HG03066 (cell line): ENCODE measurements at regions not wholly inside any gene's neighbourhood (a gene's known extent, or its start where the extent isn't known, plus 50 kb on each side); places are given as distances from the start of the nearest gene placed in this dataset.

Experiments
- ATAC-seq: cut with Tn5 transposase; IDR thresholded peaks from one replicate; pipeline ENCODE4 v1.9.1; 2021; ENCODE audit warnings: low read depth; ENCODE audit not compliant: unreplicated experiment

DNA sequence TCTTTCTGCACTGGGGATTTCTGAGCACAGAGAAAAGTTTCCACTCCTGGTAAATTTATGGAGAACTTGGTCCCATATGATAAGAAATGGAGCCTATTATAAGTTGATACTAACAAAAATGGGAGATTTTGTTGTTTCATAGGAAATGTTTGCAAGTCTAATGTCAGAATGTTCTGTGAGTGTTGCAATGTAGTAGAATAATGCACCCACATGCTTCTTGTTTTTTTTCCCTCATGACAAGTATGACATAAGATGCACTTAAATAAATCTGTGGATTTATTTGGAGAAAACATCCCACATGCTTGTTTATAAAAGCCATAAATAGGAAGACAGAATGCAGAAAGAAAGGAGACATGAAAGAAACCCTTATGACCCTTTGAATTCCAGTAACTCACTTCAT is 50.8 kb upstream of the KCNJ6 start:
- ATAC-seq: no peak

DNA sequence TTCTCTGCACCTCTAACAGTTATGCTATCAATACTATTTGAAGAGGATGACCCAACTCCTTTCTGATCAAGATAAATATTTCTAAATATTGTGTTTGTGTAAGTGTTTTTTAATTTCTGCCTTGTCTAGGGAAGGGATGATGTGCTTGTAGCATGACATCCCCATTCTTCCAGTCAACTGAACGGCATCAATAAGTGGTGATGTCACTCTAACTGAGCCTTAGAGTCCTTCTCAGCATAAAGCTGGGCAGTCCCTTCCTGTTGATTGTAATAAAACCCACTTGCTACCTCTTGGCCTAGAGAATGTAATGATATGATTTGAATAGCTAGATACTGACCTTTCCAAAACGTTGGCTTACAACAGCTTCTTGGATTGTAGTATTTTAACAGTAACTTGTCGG is 52.5 kb upstream of the KCNJ6 start:
- no peak for ATAC-seq

DNA sequence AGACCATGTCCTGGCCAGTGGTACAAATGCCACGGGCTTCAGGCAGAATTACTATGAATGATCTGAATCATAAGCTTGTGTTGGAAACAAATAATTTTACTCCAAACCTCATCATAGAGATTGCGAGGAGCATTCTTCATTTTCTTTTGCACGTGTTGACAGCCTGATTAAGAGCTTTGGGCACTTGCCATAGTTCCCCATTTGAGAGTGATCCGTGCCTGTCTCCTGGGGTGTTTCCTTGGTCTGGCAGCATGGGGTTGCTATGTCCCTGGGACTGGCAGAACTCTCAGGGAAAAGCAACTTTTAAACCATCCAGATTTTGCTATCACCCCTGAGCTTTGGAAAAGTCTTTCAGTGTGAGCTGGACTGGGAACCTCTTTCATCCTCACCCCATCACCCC is 54.3 kb upstream of the KCNJ6 start:
- no peak for ATAC-seq

DNA sequence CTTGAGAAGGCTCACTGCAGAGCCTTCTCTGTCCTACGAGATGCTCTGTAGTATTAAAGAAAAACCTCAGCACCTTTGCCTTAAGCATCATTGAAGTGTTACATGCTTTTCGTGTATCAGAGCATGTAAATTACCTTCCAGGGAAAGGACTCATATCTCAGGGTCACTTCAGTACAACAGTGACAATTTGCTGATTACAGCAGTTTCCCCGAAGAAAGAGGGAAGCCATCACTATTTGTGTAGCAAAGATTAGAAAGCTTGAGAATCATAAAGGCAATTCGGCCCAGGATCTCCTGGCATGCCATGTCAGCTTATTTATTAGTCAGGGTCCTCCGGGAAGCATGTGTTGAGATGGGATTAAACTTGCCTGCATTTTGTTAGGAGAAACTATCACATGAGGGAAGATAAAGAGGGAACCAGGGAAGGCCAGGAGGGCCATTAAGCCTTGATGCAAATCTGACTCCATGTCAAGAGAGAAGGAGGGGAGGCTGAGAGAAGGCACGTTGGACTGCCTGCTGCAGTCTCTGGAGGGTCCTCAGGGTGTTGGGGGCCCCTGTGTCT is 55.2 kb upstream of the KCNJ6 start:
- ATAC-seq: no peak

DNA sequence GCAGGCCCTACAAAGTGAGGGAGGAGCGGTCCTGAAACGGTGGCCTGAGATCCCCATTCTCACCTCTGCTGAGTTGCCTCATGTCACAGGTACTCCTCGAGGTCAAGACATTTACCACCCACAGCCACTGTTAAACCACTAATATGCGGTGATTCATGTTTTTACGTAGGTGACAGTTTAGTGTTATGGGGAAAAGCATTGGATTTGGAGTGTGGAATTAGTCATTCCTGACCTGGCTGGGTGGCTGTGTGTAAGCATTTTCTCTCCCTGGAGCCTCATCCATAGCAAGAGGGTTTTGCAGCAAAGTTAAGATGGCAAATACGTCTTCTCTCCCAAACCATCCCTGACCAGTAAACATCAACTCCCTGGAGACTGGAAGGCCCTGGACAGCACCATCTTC is 57.8 kb upstream of the KCNJ6 start:
- ATAC-seq: no peak

DNA sequence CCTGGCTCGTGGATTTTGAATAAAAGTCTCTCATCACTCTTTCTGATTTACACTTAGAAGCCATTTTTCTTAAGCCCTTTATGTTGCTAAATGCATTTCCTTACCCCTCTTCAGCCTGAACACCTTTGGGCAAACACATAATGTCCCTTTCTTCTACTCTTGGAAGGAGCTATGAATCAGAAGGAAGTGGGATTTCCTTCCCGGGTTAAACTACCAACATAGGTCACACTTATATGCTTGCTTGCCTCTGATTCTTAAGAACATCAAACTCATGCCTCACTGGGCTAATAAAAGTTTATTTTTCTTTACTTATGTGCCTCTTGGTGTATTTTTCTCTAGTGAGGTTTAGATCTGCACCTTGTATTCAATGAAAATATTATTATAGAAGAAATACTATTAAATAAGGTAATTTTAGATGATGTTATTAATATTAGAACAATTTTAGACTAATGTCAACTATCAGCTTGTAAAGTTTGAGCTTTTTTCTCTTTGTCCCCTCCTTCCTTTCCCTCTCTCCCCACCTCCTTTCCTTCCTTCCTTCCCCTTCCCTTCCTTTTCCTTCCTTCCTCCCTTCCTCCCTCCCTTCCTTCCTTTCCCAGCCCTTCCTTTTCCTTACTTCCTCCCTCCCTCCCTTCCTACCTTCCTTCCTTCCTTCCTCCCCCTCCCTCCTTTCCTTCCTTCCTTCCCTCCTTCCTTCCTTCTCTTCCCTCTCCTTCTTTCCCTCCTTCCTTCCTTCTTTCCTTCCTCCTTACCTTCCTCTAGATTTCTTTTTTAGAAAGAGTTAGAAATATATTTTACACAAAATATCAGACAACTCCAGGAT is 66.5 kb upstream of the KCNJ6 start:
- ATAC-seq: no peak

DNA sequence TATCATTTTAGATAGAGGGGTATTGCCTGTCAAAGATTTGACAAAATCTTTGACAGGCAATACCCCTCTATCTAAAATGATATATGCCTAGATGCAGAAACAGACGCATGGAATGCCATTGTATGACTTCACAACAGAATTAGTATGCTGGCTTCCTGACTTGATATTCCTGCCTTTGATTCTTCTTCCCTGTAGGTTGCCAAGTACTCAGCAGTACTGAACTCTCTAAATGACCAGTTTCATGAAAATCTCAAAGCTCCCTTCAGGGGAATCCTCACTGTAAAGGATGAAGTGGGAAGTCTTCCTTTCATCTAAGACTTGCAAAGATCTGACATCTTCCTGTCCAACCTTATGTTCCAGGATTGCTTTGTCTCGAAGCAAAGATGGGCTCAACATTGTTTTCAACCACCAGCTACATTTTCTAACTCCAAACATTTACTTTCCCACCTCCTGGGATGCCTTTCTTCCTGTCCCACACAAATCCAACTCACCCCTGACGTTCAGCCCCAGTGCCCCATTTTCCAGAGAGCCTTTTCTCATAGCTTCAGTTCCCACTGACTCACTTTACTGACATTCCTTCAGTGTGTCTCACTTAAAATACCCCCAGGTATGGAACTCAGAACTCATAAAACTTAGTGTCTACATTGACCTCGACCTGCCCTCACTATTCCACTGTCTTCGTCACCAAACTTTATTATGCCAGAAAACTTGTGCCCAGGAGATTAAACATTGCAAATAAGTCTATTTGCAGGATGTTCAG is 67.3 kb upstream of the KCNJ6 start:
- no peak for ATAC-seq

DNA sequence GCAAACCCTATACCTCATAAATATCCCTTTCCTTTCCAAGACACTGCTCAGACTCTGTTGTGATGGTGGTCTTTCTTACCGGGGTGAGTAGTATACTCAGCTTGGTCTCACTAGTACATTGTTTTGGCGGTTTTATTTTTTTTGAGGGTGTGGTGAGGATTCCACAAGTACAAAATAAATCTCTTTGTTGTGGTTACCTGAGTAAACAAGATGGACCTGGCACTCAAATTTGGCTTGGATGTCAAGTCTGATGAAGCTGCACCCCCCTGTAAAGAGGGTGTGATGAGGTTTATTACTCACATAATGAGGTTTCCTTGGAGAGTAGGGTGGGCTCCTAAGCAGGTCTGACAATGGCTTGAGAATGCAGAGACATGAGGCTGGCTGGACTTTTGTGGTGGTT is 68.2 kb upstream of the KCNJ6 start:
- ATAC-seq: no peak

DNA sequence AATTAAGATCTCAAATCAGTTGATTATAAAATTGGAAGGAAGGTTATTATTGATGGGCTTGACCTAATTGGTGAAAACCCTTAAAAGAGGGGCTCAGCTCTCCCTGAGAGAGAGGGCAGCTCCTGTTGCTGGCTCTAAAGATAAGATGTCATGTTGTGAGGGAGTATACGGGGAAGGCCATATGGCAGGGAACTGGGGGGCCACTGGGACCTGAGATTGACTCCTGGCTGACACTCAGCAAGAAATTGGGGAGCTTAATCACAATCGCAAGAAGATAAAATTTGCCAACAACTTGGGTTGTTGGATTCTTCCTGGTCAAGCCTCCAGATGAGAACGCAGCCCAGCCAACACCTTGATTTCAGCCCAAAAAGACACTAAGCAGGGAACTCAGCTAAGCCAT is 69.7 kb upstream of the KCNJ6 start:
- no peak for ATAC-seq

DNA sequence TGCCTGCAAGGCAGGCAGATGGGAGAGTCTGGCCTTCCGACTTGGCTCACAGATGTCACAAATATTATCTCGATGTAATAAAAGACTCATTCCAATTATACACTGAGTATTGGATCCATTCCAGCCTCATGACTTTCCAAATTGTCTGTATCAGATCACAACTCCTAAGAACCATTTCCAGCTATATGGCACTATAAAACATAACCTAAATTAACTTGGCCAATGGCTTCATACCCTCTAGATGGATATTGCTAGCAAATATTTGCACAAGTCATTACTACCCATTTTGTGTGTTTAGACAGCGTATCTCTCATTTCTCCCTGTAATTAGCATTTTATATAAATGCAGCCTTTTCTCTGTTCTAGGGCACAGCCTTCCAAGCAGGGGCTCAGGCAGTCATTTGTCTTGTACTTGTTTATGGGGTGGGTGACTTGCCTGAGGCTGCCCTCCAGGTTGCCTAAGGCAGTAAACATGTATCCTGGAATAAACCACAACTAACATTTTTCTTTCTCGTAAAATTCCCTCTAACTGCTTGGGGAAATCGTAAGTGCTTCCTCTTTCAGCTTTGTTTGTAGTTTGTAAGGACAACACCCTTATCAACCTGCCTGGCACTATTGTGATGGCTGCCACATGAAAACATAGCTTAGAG is 70.6 kb upstream of the KCNJ6 start:
- no peak for ATAC-seq

DNA sequence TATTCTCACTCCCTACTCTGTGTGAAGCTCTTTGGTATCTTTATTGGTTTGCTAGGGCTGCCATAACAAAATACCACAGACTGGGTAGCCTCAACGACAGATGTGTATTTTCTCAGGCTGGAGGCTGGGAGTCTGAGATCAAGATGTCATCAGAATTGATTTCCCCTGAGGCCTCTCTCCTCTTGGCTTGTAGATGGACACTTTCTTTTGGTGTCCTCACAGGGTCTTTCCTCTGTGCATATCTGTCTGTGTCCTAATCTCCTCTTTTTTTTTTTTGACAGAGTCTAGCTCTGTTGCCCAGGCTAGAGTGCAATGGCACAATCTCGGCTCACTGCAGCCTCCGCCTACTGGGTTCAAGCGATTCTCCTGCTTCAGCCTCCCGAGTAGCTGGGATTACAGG is 71.4 kb upstream of the KCNJ6 start:
- ATAC-seq: no peak

DNA sequence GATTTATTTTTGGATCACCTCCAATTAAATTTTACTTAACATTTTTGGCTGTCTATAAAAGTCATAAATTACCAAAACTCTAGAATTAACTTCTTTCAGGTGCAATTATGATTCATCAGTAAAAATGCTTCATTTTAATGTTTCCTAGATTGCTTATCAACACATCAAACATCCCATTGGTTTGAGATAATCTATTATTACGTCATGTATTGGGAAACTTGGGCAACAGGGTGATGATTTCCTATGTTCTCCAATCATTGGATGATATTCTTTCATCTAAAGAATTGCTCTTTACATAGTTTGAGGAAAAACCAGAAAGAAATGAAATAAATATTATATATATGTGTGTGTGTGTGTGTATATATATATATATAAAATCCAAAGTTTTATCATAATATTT is 76.8 kb upstream of the KCNJ6 start:
- ATAC-seq: no peak

DNA sequence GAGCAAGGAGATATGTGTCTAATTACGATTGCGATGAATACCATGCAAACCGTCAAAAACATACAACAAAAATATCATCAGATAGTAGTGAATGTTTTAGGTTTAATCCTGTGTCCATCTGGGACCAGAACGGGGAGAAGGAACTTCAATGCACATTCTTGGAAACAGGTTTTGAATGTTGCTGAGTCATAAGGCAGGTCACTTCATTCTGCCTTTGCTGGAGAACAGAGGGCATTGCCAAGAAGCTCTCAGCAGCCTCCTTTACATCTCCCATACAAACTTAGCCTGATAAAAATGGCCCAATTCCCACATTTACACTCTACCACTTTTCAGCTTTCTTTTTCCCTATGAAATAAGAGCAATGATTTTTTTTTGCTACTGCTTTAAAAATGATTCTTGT is 78.0 kb upstream of the KCNJ6 start:
- ATAC-seq: no peak

DNA sequence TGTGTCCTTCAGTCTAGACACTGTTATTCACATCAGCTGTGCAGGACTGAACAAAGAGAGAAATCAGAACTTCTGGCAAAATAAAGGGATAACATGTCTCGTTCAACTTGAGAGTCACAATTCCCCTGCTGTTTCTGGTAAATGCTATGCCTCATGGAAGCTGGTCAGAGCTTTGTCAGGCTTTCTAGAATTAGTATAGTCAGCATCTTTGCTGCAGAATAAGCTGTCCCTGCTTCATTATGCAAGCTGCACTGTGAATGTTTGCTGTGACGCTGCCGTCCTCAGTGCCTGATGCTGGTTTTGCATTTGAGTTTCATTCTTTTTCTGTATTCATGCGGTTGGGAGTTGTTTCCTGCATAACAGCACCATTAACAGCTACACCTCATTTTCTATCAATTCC is 96.4 kb upstream of the KCNJ6 start:
- ATAC-seq: no peak

DNA sequence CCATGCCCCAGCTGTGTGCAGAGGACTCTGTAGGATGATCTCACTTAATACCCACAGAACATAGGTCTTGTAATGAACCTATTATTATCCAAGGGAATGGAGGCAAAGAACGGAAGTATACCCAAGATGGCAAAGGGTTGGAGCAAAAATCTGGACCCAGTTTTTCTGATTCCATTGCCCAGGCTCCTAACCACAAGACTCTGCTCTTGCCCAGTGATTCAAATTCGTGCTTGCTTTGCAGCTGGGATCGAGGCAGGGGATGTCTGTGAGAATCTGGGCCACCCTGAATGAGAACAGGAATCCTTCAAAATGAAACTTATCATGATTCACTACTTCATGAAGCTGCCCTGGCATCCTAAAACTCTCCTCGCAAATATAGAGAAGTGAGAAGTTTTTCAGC is 97.5 kb upstream of the KCNJ6 start:
- ATAC-seq: no peak

DNA sequence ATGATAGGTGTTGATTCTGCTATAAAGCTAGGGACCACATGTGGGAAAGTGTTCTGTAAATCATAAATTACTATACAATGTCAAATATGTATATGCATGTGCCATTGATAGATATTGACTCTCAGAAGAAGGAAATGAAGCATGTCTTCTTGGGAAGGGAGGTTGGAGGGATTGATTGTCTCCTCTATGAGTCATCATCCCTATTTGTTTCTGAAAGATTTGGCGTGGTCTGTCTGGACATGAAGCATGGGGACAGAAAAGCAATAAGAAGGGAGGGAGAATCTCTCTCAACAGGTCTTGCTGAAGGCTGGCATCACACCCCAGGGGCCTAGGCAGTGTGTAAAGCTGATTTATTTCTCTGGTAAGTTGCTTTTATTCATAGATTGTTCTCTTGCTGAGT is 98.0 kb upstream of the KCNJ6 start:
- ATAC-seq: no peak

DNA sequence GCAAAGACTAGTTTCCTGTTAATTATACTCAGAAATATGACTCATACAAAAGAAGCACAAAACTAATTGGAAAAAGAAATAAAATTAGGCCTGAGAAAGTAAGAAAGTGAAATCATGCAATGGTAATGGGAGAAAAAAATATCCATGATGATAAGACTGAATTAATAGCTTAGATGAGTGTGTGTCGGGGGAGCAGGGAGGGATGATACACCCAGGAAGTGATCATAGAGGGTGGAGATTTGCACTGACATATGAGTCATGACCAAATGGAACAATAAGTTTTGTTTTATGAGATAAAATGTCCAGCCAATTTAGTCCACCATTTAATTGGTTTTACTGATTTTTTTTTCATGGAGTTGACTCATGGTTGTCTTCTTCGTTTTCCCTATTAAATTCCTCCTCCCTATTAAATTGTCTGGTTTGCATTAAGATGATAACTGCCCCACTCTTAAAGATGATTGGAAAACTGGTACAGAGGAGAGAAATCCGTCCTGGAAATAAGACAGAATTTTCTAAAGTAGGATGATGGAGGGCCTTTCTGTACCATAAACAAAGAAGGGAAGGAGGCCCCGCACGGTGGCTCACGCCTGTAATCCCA is 111.7 kb upstream of the KCNJ6 start:
- no peak for ATAC-seq

DNA sequence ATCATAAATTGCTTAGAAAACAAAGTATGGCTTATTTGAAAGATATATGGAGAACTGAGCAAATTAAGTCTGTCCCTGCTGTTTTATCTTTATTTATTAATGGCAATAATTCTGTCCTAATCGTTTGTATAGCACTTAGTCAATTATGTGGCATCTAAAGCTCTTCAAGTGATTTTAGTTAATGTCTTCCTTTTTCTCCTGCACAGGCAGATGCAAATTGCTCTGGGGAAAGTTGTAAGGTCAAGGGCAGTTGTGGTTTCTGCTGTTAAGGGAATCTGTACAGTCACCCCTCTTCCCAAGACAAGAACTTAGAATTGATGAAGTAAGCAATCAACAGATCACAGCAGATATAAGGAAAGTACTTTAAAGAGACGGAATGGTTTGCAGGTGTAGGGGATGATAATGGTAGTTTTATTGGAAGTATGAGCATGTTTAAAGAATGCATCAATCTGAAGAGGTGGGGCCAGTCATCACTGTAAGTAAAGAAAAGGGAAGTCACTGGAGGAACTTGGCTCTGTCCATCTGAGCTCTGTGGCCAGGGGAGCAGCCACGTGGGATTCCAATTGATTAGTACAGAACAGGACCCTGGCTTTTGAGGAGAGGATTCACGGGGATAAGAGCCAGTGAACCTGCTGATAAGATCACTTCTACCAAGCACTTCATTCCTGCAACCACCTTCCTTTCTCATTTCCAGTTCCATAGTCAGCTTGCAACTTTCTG is 116.0 kb upstream of the KCNJ6 start:
- ATAC-seq: no peak

DNA sequence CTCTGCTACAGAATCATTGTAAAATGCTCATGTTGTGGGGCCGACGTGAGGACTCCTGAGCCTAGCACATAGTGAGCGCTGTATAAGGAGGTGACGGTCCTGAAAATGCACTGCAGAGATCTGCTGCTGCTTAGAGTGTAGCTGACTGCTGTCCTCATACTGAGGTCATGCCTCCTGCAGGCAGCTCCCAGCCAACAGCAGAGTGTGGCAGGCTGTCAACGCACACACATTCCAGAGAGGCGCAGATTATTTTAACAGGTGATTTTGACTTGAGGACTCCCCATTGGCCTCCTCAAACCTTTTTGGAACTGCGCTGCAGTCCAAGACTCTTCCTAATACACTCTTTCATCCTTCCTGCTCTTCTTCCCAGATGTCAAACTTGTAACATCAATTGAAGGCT is 119.8 kb upstream of the KCNJ6 start:
- no peak for ATAC-seq

DNA sequence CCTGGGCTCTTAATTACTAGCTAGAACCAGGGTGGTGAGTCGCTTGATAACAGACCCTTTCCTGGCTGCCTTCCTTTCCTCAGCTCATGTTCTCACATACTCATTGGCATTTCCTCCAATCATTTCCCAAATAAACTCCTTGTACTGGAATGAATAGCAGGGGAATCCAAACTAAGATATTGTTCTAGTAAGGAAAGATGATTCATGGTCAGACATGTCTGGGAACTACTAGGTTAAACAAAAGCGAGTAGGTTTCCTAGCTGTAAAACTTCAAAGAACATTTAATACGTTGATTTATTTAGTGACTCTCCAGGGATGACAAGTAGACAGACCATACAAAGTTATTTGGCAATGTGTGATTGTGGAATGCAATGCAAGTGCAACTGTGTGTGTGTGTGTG is 121.2 kb upstream of the KCNJ6 start:
- no peak for ATAC-seq
